Liver (tissue), 8 donors: ENCODE measurements at regions not wholly inside any gene's neighbourhood (a gene's known extent, or its start where the extent isn't known, plus 50 kb on each side); places are given as distances from the start of the nearest gene placed in this dataset.
A peak's percentile ranks its signal among the peaks of the same experiment; 100 is the strongest.

Source experiments
- DNase-seq: peaks from one replicate; pipeline ENCODE4 v3.0.0-alpha.2; 2017; ENCODE audit warnings: low spot score
- H3K27ac ChIP-seq, 2 donors: one replicate each; pipeline ENCODE4 v1.7.0; 2013; ENCODE audit warnings: inconsistent platforms in 2 of 2, low read length in 2 of 2, control low read depth in 1 of 2, low read depth in 1 of 2, mild to moderate bottlenecking in 1 of 2
- H3K27me3 ChIP-seq, 4 donors: one replicate each; pipeline versions ENCODE4 v1.6.1 to v1.7.0; 2013; ENCODE audit warnings: low read length in 3 of 4, inconsistent platforms in 1 of 4, mild to moderate bottlenecking in 1 of 4, moderate library complexity in 1 of 4; ENCODE audit not compliant: control insufficient read depth in 4 of 4, insufficient read depth in 4 of 4
- H3K36me3 ChIP-seq, 4 donors: one replicate each; pipeline versions ENCODE4 v1.6.1 to v1.7.0; 2013; ENCODE audit warnings: low read length in 3 of 4, mild to moderate bottlenecking in 3 of 4, low read depth in 1 of 4, moderate library complexity in 1 of 4; ENCODE audit not compliant: control insufficient read depth in 4 of 4, insufficient read depth in 3 of 4
- H3K4me1 ChIP-seq, 4 donors: one replicate each; pipeline versions ENCODE4 v1.6.1 to v1.7.0; 2013; ENCODE audit warnings: low read length in 3 of 4, mild to moderate bottlenecking in 3 of 4, moderate library complexity in 1 of 4; ENCODE audit not compliant: control insufficient read depth in 4 of 4, insufficient read depth in 4 of 4
- H3K4me3 ChIP-seq, 3 donors: one replicate each; pipeline versions ENCODE4 v1.6.1 to v1.7.0; 2013; ENCODE audit warnings: low read length in 3 of 3, control low read depth in 1 of 3, low read depth in 1 of 3, mild to moderate bottlenecking in 1 of 3
- H3K9ac ChIP-seq, 2 donors: one replicate each; pipeline ENCODE4 v1.7.0; 2013; ENCODE audit warnings: low read length in 2 of 2, mild to moderate bottlenecking in 2 of 2, moderate library complexity in 2 of 2, control low read depth in 1 of 2, low read depth in 1 of 2
- H3K9me3 ChIP-seq, 4 donors: one replicate each; pipeline versions ENCODE4 v1.6.1 to v1.7.0; 2013; ENCODE audit warnings: low read length in 3 of 4; ENCODE audit not compliant: control insufficient read depth in 4 of 4
- ATF3 ChIP-seq: IDR thresholded peaks from 2 replicates; pipeline ENCODE4 v1.6.1; 2016; ENCODE audit warnings: antibody characterized with exemption
- CTCF ChIP-seq: fragments of 150-350 bp; IDR thresholded peaks from 2 replicates; pipeline ENCODE4 v1.5.1; 2017; ENCODE audit warnings: improper control_type of control experiment, low read depth, low read length; ENCODE audit not compliant: missing input control
- EGR1 ChIP-seq, 2 donors: IDR thresholded peaks; 2 replicates each; pipeline ENCODE4 v1.6.1; 2016 to 2018; ENCODE audit warnings: antibody characterized with exemption in 2 of 2, low read depth in 2 of 2
- FOXA1 ChIP-seq: IDR thresholded peaks from 2 replicates; pipeline ENCODE4 v1.6.1; 2016; ENCODE audit warnings: antibody characterized with exemption
- FOXA2 ChIP-seq: IDR thresholded peaks from 2 replicates; pipeline ENCODE4 v1.6.1; 2016; ENCODE audit warnings: antibody characterized with exemption
- GABPA ChIP-seq, 2 donors: IDR thresholded peaks in 1 of 2; conservative IDR thresholded peaks in 1 of 2; 2 replicates each; pipeline ENCODE4 v1.6.1; 2016; ENCODE audit warnings: antibody characterized with exemption in 2 of 2, mild to moderate bottlenecking in 1 of 2, moderate library complexity in 1 of 2
- HNF4A ChIP-seq, 2 donors: conservative IDR thresholded peaks; 2 replicates each; pipeline ENCODE4 v1.6.1; 2016; ENCODE audit warnings: antibody characterized with exemption in 2 of 2, mild to moderate bottlenecking in 2 of 2
- HNF4G ChIP-seq: IDR thresholded peaks from 2 replicates; pipeline ENCODE4 v1.6.1; 2016; ENCODE audit warnings: antibody characterized with exemption
- JUND ChIP-seq, 2 donors: IDR thresholded peaks; 2 replicates each; pipeline ENCODE4 v1.6.1; 2016; ENCODE audit warnings: antibody characterized with exemption in 2 of 2
- MAX ChIP-seq: IDR thresholded peaks from 2 replicates; pipeline ENCODE4 v1.6.1; 2016; ENCODE audit warnings: antibody characterized with exemption
- NR2F2 ChIP-seq: IDR thresholded peaks from 2 replicates; pipeline ENCODE4 v1.6.1; 2016; ENCODE audit warnings: antibody characterized with exemption
- RAD21 ChIP-seq, 2 donors: IDR thresholded peaks; 2 replicates each; pipeline ENCODE4 v1.6.1; 2016; ENCODE audit warnings: antibody characterized with exemption in 2 of 2, mild to moderate bottlenecking in 2 of 2
- REST ChIP-seq: IDR thresholded peaks from 2 replicates; pipeline ENCODE4 v1.6.1; 2016; ENCODE audit warnings: antibody characterized with exemption, mild to moderate bottlenecking
- RXRA ChIP-seq, 2 donors: IDR thresholded peaks; 2 replicates each; pipeline ENCODE4 v1.6.1; 2017 to 2018; ENCODE audit warnings: antibody characterized with exemption in 2 of 2, mild to moderate bottlenecking in 1 of 2
- SP1 ChIP-seq: IDR thresholded peaks from 2 replicates; pipeline ENCODE4 v1.6.1; 2018; ENCODE audit warnings: antibody characterized with exemption, mild to moderate bottlenecking
- TAF1 ChIP-seq: conservative IDR thresholded peaks from 2 replicates; pipeline ENCODE4 v1.6.1; 2016; ENCODE audit warnings: antibody characterized with exemption, mild to moderate bottlenecking
- YY1 ChIP-seq: IDR thresholded peaks from 2 replicates; pipeline ENCODE4 v1.6.1; 2016; ENCODE audit warnings: antibody characterized with exemption, mild to moderate bottlenecking
- ZBTB33 ChIP-seq: IDR thresholded peaks from 2 replicates; pipeline ENCODE4 v1.6.1; 2016; ENCODE audit warnings: antibody characterized with exemption
- WGBS: extraction: QIAGEN DNeasy Blood & Tissue Kit; methylation state at CpG from one replicate; pipeline ENCODE4 v1.1.7; 2013; 5-methylcytosine and 5-hydroxymethylcytosine counted together
- donor health status: healthy.
- donor health status: healthy.
- donor health status: healthy.
- donor health status: healthy.
- donor health status: healthy.

GRCh38 chr1:55380355-55380970, 165.3 kb upstream of the USP24 start:
- DNase-seq = no peak
- Histone ChIP-seq H3K9me3 (no peaks in the 10 kb centered on the region), H3K4me3 (no peak overlapping the region), H3K27me3 (no peaks in the 10 kb centered on the region), H3K4me1 (peaks cover 0 to under 1% (median 0%) of the 10 kb centered on the region in 4 donors), H3K27ac (no peak overlapping the region), H3K36me3 (no peaks in the 10 kb centered on the region), H3K9ac (no peak overlapping the region)
- TF ChIP-seq ATF3 = no peak
- no peak for TF ChIP-seq TAF1
- no peak for TF ChIP-seq MAX
- no peak for TF ChIP-seq CTCF
- TF ChIP-seq NR2F2 = no peak
- TF ChIP-seq SP1 = no peak
- TF ChIP-seq HNF4A (conservative IDR thresholded peaks at IDR 0.05) = no peak
- no peak for TF ChIP-seq FOXA1
- TF ChIP-seq GABPA (IDR thresholded peaks at IDR 0.05 in 1 of 2, conservative IDR thresholded peaks at IDR 0.05 in 1 of 2) = no peak
- TF ChIP-seq FOXA2 = no peak
- no peak for TF ChIP-seq JUND (IDR thresholded peaks at IDR 0.05)
- no peak for TF ChIP-seq EGR1 (IDR thresholded peaks at IDR 0.05; ENCODE audit: low read depth in 2 of 2)
- TF ChIP-seq HNF4G = no peak
- TF ChIP-seq RAD21 (IDR thresholded peaks at IDR 0.05) = no peak
- TF ChIP-seq ZBTB33 = no peak
- 76% methylated on average over 4 of the region's 4 CpGs for WGBS

- TF ChIP-seq YY1 (no peak), HNF4G (no peak), REST (no peak), RXRA (IDR thresholded peaks at IDR 0.05) (no peak), GABPA (IDR thresholded peaks at IDR 0.05 in 1 of 2, conservative IDR thresholded peaks at IDR 0.05 in 1 of 2) (no peak), RAD21 (IDR thresholded peaks at IDR 0.05) (peak; percentile 57 to 78), JUND (IDR thresholded peaks at IDR 0.05) (no peak), NR2F2 (no peak), ZBTB33 (no peak), HNF4A (conservative IDR thresholded peaks at IDR 0.05) (no peak), ATF3 (no peak), TAF1 (no peak), CTCF (peak; percentile 26)
- Histone ChIP-seq H3K36me3 (no peaks in the 10 kb centered on the region), H3K4me1 (peaks cover 0 to 3% (median 1%) of the 10 kb centered on the region in 4 donors), H3K9me3 (no peaks in the 10 kb centered on the region), H3K9ac (no peak overlapping the region), H3K4me3 (no peak overlapping the region), H3K27me3 (no peaks in the 10 kb centered on the region), H3K27ac (no peak overlapping the region)
- 53% methylated on average over 10 of the region's 10 CpGs for WGBS
- peak; percentile 43 for DNase-seq
Measured at GRCh38 chr1:55378582-55378981, 163.4 kb upstream of the USP24 start.
